ENCODE measurements at regions not wholly inside any gene's neighbourhood (a gene's known extent, or its start where the extent isn't known, plus 50 kb on each side); places are given as distances from the start of the nearest gene placed in this dataset.

DNA sequence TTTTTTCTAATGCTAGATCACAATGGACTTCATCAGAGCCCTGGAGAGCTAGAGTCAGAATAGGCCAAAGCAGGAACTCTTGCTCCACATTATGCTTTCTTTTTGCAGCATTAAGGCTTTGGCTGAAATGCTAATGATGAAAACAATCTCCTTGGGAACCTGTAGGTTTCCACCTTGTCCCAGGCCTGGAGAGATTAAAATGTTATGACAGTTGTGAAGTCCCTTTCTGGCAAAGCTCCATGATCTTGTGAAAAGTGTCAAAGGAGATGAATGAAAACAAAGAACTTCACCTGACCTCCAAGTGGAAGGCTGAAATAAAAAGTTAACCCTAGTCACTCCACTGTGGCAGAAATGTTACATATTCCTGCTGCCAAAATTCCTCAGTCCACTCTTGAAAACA lies 64.0 kb upstream of the LRRC1 start:
- H3K4me3 ChIP-seq (ENCODE audit: low read depth, low read length): no peak overlapping the region
- in situ Hi-C loops (cut with HindIII; ENCODE audit: low sequenced_read_pairs): loop anchor here (10.0 kb wide), 1 partner anchor 214 kb away; no protein-coding TSS in a partner anchor
- no peak for DNase-seq (ENCODE audit: low read depth)
- TF ChIP-seq, protein P1, sequence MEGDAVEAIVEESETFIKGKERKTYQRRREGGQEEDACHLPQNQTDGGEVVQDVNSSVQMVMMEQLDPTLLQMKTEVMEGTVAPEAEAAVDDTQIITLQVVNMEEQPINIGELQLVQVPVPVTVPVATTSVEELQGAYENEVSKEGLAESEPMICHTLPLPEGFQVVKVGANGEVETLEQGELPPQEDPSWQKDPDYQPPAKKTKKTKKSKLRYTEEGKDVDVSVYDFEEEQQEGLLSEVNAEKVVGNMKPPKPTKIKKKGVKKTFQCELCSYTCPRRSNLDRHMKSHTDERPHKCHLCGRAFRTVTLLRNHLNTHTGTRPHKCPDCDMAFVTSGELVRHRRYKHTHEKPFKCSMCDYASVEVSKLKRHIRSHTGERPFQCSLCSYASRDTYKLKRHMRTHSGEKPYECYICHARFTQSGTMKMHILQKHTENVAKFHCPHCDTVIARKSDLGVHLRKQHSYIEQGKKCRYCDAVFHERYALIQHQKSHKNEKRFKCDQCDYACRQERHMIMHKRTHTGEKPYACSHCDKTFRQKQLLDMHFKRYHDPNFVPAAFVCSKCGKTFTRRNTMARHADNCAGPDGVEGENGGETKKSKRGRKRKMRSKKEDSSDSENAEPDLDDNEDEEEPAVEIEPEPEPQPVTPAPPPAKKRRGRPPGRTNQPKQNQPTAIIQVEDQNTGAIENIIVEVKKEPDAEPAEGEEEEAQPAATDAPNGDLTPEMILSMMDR (IDR thresholded peaks at IDR 0.05; ENCODE audit: low read depth, low read length, missing control alignments): no peak

DNA sequence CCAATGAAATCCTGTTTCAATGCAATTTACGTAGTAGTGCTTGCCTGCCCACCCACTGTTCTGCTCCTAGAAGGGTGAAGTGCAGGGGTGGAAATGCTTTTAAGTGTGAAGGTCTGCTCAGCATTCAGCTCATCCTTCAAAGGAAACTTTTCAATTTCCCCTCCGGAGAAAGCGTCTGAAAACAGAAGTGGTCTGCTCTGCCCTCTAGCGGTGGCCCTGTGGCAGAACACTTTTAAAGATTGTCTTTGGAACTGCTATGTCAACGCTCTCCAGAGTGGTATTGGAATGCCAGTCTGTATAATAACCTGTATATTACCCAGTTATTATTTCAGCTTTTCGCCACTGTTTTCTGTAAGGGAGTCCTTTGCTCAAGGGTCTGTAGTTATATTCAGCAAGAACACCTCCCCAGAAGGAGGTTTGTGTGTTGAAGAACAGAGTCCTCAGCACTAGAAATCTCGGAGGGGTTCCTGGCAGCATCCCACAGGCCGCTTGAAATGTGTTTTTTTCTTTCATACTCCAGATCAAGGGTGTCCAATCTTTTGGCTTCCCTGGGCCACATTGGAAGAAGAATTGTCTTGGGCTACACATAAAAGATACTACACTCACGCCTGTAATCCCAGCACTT lies 63.1 kb upstream of the KLHL31 start:
- TF ChIP-seq, protein P1 (IDR thresholded peaks at IDR 0.05; ENCODE audit: low read depth, low read length, missing control alignments): peak; percentile 88
- no peak overlapping the region for H3K4me3 ChIP-seq (ENCODE audit: low read depth, low read length)
- DNase-seq (ENCODE audit: low read depth): peak; percentile 24
- in situ Hi-C loops (cut with HindIII; ENCODE audit: low sequenced_read_pairs): no loop called here

DNA sequence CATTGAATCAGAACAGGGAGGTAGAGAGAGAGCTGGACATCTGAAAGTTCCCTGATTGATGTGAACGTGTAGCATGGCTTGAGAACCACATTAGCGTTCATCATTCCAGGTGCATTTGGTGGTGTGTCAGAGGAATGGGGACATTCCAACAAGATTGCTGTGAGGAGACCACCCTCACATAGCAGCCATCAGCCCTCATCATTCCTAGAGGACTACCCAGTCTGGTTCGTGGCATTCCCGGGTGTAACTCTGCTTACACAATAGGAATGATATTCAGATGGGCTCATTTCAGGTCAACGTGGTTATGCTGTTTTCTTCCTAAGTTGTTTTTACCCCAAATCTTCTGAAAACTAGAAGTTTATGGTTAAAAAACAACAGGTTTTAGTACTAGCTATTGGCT lies 62.2 kb upstream of the KLHL31 start:
- H3K4me3 ChIP-seq (ENCODE audit: low read depth, low read length): no peak overlapping the region
- TF ChIP-seq, protein P1 (IDR thresholded peaks at IDR 0.05; ENCODE audit: low read depth, low read length, missing control alignments): no peak
- DNase-seq (ENCODE audit: low read depth): no peak
- in situ Hi-C loops (cut with HindIII; ENCODE audit: low sequenced_read_pairs): no loop called here

DNA sequence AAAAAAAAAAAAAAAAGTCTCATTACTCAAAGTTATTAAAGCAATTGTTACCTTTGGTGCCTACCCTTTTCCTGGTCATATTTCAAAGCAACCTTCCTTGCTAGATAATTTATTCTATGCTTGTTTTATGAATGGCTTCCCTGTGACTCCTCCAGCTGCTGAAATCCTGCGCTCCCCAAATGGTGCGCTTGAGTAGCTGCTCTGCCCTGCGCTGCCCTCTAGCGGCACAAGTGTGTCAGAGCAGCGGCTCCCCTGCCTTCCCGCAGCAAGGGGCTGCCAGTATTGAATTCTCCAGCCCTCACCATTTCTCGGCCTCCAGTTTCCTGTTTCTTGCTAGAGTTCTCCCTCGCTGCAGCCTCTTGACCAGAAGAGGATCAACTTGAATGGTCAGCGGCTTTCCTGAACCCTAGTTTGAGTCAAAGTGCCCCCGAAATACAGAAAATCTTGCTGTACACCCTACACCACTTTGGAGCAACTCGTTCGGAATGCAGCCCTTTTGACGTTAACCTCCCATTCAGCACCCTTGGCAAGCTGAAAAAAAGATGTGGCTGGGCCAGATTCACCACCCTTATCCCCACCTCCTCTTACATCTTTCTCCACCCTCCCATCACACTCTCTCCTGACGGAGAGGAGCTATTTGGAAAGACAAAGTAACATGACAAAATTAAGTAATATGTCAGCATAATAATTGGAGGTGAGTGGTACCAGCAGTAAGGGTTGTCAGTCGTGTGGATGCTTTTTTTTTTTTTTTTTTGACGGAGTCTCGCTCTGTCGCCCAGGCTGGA lies 60.4 kb upstream of the KLHL31 start:
- TF ChIP-seq, protein P1 (IDR thresholded peaks at IDR 0.05; ENCODE audit: low read depth, low read length, missing control alignments): peak; percentile 98
- in situ Hi-C loops (cut with HindIII; ENCODE audit: low sequenced_read_pairs): no loop called here
- H3K4me3 ChIP-seq (ENCODE audit: low read depth, low read length): no peak overlapping the region
- peak; percentile 39 for DNase-seq (ENCODE audit: low read depth)

DNA sequence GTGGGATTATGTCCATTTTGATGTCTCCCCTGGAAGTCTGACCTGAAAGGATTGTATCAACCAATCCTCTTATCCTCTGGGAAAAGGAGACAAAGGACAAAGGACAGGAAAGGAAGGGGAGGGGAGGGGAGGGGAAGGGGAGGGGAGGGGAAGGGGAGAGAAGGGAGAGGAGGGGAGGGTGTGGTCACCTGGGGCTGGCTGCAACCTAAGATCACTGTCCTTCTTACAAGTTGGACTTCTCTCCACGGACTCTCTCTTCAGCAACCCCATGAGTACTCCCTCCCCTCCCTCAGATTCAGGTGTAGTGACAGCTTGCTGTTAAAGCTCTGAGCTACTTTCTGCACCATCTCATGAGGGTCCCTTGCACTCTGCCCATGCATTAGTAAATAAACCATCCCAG lies 58.9 kb upstream of the KLHL31 start:
- H3K4me3 ChIP-seq (ENCODE audit: low read depth, low read length): no peak overlapping the region
- DNase-seq (ENCODE audit: low read depth): no peak
- TF ChIP-seq, protein P1 (IDR thresholded peaks at IDR 0.05; ENCODE audit: low read depth, low read length, missing control alignments): no peak
- in situ Hi-C loops (cut with HindIII; ENCODE audit: low sequenced_read_pairs): no loop called here

DNA sequence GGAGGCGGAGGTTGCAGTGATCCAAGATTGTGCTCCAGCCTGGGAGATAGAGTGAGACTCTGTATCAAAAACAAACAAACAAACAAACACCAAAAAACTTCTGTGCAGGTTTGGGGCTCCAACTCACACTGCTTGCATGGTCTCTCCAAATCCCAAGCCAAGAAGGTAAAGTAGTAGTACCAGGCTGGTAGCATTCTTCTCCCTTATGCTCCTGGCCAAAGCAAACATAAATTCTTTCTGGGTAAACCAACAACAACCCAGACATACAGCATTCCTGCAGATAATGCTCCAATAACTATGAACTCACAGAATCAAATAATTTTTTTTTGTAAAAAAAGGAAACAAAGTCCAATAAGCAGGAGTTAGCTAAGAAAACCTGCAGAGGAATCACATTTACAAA lies 57.8 kb upstream of the KLHL31 start:
- TF ChIP-seq, protein P1 (IDR thresholded peaks at IDR 0.05; ENCODE audit: low read depth, low read length, missing control alignments): no peak
- H3K4me3 ChIP-seq (ENCODE audit: low read depth, low read length): no peak overlapping the region
- no peak for DNase-seq (ENCODE audit: low read depth)
- in situ Hi-C loops (cut with HindIII; ENCODE audit: low sequenced_read_pairs): no loop called here

All from astrocyte of the cerebellum (primary cell).